Astrocyte (in vitro differentiated cells and primary cell): ENCODE measurements at regions not wholly inside any gene's neighbourhood (a gene's known extent, or its start where the extent isn't known, plus 50 kb on each side); places are given as distances from the start of the nearest gene placed in this dataset.

Experiments used
- CTCF ChIP-seq: IDR thresholded peaks from 2 replicates; pipeline ENCODE4 v1.5.1; 2011; ENCODE audit warnings: low read depth, mild to moderate bottlenecking, inconsistent platforms, low read length, moderate library complexity; ENCODE audit not compliant: insufficient read depth
- EZH2 ChIP-seq: IDR thresholded peaks from 2 replicates; pipeline ENCODE4 v1.6.1; 2012; ENCODE audit warnings: mild to moderate bottlenecking, low read length, inconsistent platforms; ENCODE audit not compliant: insufficient read depth

- TF ChIP-seq CTCF (no peak), EZH2 (no peak)
Observed at GRCh38 chr15:81828135-81828534, 217.7 kb downstream of the MEX3B start.
